Anterior cingulate cortex (tissue), 58 donors: ENCODE measurements at regions not wholly inside any gene's neighbourhood (a gene's known extent, or its start where the extent isn't known, plus 50 kb on each side); places are given as distances from the start of the nearest gene placed in this dataset.

Source experiments
- DNase-seq, 58 donors: peaks; one replicate each; lab custom pipeline; 2025; lab: John Stamatoyannopoulos, UW

- DNase-seq: no peak
These were observed 51.7 kb upstream of the RCN1 start for GRCh38 chr11:32039149-32039548.

- no peak for DNase-seq
These were observed 56.2 kb upstream of the RCN1 start for GRCh38 chr11:32034680-32035079.

DNA sequence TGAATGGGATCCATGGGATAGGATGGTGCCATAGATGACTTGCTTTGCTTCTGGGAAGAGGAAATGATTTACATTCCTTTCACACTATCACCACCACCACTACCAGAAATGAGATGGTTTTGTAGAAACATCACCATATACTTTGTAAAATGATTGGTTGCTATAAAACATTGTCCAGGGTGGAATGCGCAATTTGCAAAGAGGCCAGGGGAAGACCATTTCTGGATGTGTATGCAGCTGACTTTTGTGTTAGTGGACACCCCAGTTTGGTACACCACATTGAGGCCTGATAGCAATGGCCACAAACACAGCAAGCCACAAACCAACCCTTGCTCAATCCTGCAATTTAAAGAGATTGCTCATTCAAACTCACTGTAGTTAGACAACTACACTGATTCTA lies 56.7 kb upstream of the RCN1 start:
- DNase-seq: no peak

GRCh38 chr11:32033491-32033890 lies 57.4 kb upstream of the RCN1 start:
- no peak for DNase-seq

DNA sequence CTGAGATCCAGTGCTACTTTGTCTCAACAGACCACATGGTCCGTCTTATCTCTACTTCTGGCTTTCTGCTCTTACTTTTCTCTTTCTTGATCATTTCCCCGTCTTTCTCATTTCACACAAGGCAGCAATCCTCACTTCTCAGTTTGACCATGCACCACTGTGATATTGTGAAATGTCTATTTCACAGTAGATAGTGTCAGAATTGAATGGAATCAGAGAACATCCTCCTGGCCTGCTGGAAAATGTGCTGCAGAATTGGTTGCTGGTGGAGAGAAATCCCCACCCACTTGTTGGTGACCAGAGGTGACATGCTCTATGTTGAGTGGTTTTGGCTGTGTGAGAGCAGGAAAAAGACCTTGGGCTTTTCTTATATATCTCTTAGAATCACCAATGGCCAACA lies 57.8 kb upstream of the RCN1 start:
- DNase-seq: no peak

DNA sequence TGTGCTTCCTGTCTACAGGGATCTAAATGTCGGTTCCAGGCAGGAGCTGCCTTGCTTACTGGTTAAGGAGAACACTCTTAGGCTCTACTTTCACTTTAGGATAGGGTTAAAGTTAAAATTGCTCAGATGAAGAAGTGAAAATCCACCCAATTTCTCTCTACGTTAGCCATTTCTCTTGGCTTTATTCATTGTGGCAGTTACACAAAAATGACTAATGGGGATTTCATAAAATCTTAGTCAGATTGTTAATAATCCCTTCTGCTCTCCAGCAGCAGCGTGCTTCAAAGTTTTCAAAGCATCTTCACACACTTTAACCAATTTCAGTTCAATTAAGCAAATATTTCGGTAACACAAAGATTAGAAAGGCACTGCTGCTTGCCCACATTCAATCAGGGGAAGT lies 58.4 kb upstream of the RCN1 start:
- DNase-seq: no peak

- no peak for DNase-seq
These were observed 58.8 kb upstream of the RCN1 start for GRCh38 chr11:32032052-32032451.

DNA sequence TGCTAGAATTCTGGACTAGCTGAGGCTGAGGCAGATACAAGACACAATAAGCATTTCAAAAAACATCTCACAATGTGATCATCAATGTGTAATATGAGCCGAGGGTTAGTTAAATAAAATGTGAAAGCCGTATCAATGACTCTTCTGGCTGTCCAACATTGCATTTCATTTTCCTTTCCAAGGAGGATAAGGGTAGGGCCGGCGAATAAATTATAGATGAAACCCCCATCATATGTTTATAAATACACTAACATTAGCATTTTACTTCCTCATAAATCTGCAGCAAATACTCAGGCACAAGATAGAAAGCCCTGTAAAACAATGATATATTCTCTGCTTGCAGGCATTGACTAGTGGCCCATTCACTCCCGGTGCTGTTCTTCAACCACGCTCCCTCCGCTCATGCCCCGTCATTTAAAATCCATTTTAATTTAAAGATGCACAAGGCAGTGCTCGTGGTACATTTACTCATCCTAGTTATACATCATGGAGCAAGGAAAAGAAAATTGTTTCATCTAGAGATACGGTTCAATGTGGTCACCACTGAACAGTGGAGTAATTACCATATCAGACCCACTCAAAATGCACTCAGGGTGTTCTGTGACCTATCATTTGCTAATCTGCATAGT lies 59.9 kb upstream of the RCN1 start:
- DNase-seq: no peak

- peak in 3 of 58 donors; percentile 13 to 54 (median 35) for DNase-seq
These were observed 61.2 kb upstream of the RCN1 start for GRCh38 chr11:32029721-32030120.

- DNase-seq: no peak
These were observed 62.7 kb upstream of the RCN1 start for GRCh38 chr11:32028201-32028600.

DNA sequence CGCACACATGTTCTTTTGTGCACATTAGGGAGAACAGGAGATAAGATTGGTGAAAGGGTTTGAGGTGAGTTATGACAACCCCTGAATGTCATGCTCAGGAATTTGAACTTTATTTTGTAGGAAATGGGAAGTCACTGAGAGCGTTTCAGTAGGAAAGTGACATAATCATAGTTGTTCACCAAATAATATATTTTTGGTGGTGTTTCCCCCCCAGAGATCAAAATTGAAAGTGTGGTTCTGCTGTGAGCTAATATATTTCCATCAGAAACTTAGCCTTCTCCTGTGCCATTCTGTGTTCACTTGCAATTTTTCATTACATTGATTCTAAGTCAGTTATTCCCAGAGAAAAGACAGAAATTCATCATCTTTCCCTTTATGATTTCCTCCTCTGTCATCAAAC lies 64.1 kb upstream of the RCN1 start:
- no peak for DNase-seq

GRCh38 chr11:32024948-32025347 lies 65.9 kb upstream of the RCN1 start:
- DNase-seq: no peak

DNA sequence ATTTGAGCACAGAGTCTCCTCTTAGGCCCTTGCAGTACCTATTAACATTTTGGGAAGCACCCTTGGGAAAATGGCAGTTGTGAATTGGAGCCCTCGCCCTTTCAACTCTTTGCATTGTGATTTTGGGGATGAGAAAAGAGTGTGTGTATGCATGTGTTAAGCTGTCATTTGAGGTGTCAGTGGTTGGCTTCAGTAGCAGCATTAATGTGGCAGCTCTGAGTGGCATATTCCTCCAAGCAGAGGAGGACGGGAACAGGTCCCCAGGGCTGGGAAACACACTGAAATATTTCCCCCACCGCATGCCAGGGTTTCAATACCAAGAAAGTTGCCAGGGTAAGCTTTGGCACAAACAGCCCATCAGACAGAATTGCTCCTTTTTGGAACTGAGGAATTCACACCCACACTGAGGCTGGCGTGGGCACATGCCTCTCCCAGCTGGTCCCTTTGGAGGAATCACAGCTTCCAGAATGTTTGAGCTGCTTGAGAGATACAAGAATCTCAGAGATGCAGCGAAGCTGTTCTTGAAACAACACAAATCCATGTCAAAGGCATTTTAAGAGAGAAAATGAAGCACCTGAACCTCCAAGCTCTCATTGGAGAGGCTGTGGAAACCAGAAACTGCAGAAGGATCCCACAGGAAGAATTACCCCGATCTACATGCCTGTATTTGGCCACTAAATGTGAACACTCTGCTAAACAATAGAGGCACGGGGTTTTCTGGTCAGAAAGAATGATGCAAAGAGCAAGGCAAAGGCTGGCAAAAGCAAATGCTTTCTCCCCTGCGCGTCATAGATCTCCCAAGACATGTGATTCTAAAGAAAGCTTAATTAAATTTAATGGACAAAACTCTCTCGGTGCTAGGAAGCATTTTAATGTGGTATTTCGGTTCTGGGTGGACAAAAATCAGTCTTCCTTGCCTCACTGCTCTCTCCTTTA lies 67.2 kb upstream of the RCN1 start:
- DNase-seq: peak in 41 of 58 donors; percentile 3 to 71 (median 30)

DNA sequence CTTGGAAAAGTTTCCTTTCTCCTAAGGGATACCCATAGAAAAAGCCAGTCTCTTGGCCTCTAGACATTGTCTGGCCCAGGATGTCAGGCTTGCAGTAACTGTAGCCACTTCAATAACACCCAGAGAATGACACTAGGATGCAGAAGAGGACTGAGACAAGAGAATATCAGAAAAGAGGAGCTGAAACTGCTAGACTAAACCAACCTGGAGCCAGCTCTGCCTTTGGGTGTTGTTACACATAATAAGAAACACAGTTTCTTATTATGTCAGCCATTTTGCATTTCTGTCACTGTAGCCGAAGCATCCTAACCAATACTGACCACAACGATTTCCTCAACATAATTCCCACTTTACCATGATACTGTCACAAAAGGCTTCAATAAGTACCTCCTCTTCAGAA lies 72.2 kb upstream of the RCN1 start:
- no peak for DNase-seq

- no peak for DNase-seq
These were observed 74.8 kb upstream of the RCN1 start for GRCh38 chr11:32016111-32016510.

GRCh38 chr11:32015427-32015826 lies 75.4 kb upstream of the RCN1 start:
- DNase-seq: no peak

GRCh38 chr11:32013603-32014002 lies 77.3 kb upstream of the RCN1 start:
- no peak for DNase-seq

GRCh38 chr11:32012049-32012448 lies 78.8 kb upstream of the RCN1 start:
- DNase-seq: no peak

DNA sequence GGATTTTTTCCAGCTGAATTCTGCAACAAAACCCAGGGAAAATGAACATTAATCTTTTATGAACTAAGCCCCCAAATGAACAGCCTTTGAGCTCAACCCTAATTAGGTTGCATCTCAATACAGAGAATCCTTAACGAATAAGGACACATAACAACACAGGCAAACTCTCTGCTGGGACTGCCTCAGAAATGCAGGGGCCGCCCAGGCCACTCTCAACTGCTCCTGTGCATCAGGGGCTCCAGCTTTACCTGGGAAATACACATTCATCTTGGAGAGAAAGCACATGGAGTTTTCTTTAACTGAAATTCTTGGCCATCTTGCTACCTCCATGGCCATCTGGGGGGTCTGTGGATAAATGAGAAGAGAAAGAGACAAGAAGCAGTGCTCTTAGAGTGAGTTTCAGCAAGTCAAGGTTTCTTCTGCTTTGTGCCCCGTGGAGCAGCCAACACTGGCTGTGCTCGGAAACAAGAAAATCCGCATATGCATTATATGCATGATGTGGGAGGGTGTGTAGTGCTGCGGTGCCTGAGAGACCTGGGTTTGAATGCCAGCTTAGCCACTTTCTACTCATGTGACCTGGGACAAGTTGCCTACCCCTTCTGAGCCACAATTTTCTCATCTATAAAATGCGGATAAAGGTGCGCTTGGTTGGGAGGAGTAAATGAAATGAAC lies 81.9 kb upstream of the RCN1 start:
- no peak for DNase-seq

- DNase-seq: peak in 7 of 58 donors; percentile 5 to 56 (median 26)
These were observed 84.0 kb upstream of the RCN1 start for GRCh38 chr11:32006799-32007388.
